ENCODE measurements at regions not wholly inside any gene's neighbourhood (a gene's known extent, or its start where the extent isn't known, plus 50 kb on each side); places are given as distances from the start of the nearest gene placed in this dataset.

GRCh38 chr13:50664951-50665350 is 178.5 kb downstream of the DLEU7 start:
- Mint-ChIP-seq H3K27me3 (ENCODE audit: insufficient read depth, unreplicated experiment) (no peaks in the 10 kb centered on the region), H3K27ac (ENCODE audit: low read depth, unreplicated experiment) (no peak overlapping the region), H3K9me3 (ENCODE audit: unreplicated experiment) (no peaks in the 10 kb centered on the region), H3K36me3 (ENCODE audit: insufficient read depth, unreplicated experiment) (no peaks in the 10 kb centered on the region), H3K4me3 (ENCODE audit: unreplicated experiment) (no peak overlapping the region), H3K4me1 (ENCODE audit: insufficient read depth, unreplicated experiment) (no peaks in the 10 kb centered on the region)
- no peak for DNase-seq (ENCODE audit: unreplicated experiment)
- TF ChIP-seq CTCF (IDR thresholded peaks at IDR 0.05; ENCODE audit: unreplicated experiment), result no peak
- BruUV-seq (replicated peaks), result no TSS peak
- POLR2A ChIA-PET, result no interaction called here
- CTCF ChIA-PET, result no interaction called here
- intact Hi-C loops (cut with micrococcal nuclease), result no loop called here

GRCh38 chr13:50668049-50668448 is 175.4 kb downstream of the DLEU7 start:
- Mint-ChIP-seq H3K27me3 (ENCODE audit: insufficient read depth, unreplicated experiment) (no peaks in the 10 kb centered on the region), H3K9me3 (ENCODE audit: unreplicated experiment) (no peaks in the 10 kb centered on the region), H3K27ac (ENCODE audit: low read depth, unreplicated experiment) (no peak overlapping the region), H3K4me3 (ENCODE audit: unreplicated experiment) (no peak overlapping the region), H3K36me3 (ENCODE audit: insufficient read depth, unreplicated experiment) (no peaks in the 10 kb centered on the region), H3K4me1 (ENCODE audit: insufficient read depth, unreplicated experiment) (peaks cover 17% of the 10 kb centered on the region)
- no TSS peak for BruUV-seq (replicated peaks)
- CTCF ChIA-PET, result no interaction called here
- intact Hi-C loops (cut with micrococcal nuclease), result no loop called here
- DNase-seq (ENCODE audit: unreplicated experiment), result no peak
- POLR2A ChIA-PET, result no interaction called here
- no peak for TF ChIP-seq CTCF (IDR thresholded peaks at IDR 0.05; ENCODE audit: unreplicated experiment)

GRCh38 chr13:50668691-50669271 is 174.7 kb downstream of the DLEU7 start:
- DNase-seq (ENCODE audit: unreplicated experiment), result no peak
- Mint-ChIP-seq H3K4me3 (ENCODE audit: unreplicated experiment) (no peak overlapping the region), H3K4me1 (ENCODE audit: insufficient read depth, unreplicated experiment) (peaks cover 21% of the 10 kb centered on the region), H3K36me3 (ENCODE audit: insufficient read depth, unreplicated experiment) (no peaks in the 10 kb centered on the region), H3K27me3 (ENCODE audit: insufficient read depth, unreplicated experiment) (no peaks in the 10 kb centered on the region), H3K27ac (ENCODE audit: low read depth, unreplicated experiment) (no peak overlapping the region), H3K9me3 (ENCODE audit: unreplicated experiment) (no peaks in the 10 kb centered on the region)
- intact Hi-C loops (cut with micrococcal nuclease), result no loop called here
- TF ChIP-seq CTCF (IDR thresholded peaks at IDR 0.05; ENCODE audit: unreplicated experiment), result no peak
- CTCF ChIA-PET, result no interaction called here
- no TSS peak for BruUV-seq (replicated peaks)
- POLR2A ChIA-PET, result no interaction called here

GRCh38 chr13:50670272-50670671 is 173.2 kb downstream of the DLEU7 start:
- no peak for DNase-seq (ENCODE audit: unreplicated experiment)
- CTCF ChIA-PET, result interaction anchor here (0.6 kb wide), 1 partner anchor 456 kb away, joined by 3 read pairs; no protein-coding TSS in a partner anchor
- no peak for TF ChIP-seq CTCF (IDR thresholded peaks at IDR 0.05; ENCODE audit: unreplicated experiment)
- Mint-ChIP-seq H3K27ac (ENCODE audit: low read depth, unreplicated experiment) (no peak overlapping the region), H3K4me1 (ENCODE audit: insufficient read depth, unreplicated experiment) (peaks cover 21% of the 10 kb centered on the region), H3K4me3 (ENCODE audit: unreplicated experiment) (no peak overlapping the region), H3K27me3 (ENCODE audit: insufficient read depth, unreplicated experiment) (no peaks in the 10 kb centered on the region), H3K36me3 (ENCODE audit: insufficient read depth, unreplicated experiment) (no peaks in the 10 kb centered on the region), H3K9me3 (ENCODE audit: unreplicated experiment) (no peaks in the 10 kb centered on the region)
- BruUV-seq (replicated peaks), result no TSS peak
- POLR2A ChIA-PET, result no interaction called here
- intact Hi-C loops (cut with micrococcal nuclease), result no loop called here
